HEK293 (cell line): ENCODE measurements at regions not wholly inside any gene's neighbourhood (a gene's known extent, or its start where the extent isn't known, plus 50 kb on each side); places are given as distances from the start of the nearest gene placed in this dataset.

ENCODE experiments used
- CTCF ChIA-PET: fragments of 350-600 bp; formaldehyde crosslinking; extraction: SDS; loops from one replicate; lab custom pipeline; 2021; ENCODE audit warnings: antibody characterized with exemption; lab: Yijun Ruan, JAX
- POLR2A ChIA-PET: fragments of 300-600 bp; formaldehyde crosslinking; extraction: SDS; loops from one replicate; lab custom pipeline; 2020; ENCODE audit warnings: antibody characterized with exemption, inconsistent platforms; lab: Yijun Ruan, JAX
- H3K27ac ChIP-seq: fragments of 200-500 bp; sonication (Bioruptor generic); 2 replicates; pipeline ENCODE4 v1.5.1; 2014; ENCODE audit warnings: low read depth, low read length, control low read depth, inconsistent platforms; ENCODE audit errors: extremely low read depth
- H3K36me3 ChIP-seq, 2 experiments: fragments of 200-500 bp in 1 of 2; sonication (Bioruptor generic) in 1 of 2; 1 replicate in 1 of 2; 2 replicates in 1 of 2; pipeline ENCODE4 v1.5.1; 2014 to 2017; ENCODE audit warnings: inconsistent platforms in 2 of 2, low read length in 2 of 2; ENCODE audit not compliant: control insufficient read depth in 2 of 2, insufficient read depth in 1 of 2
- H3K4me1 ChIP-seq: fragments of 200-500 bp; sonication (Bioruptor generic); 2 replicates; pipeline ENCODE4 v1.5.1; 2014; ENCODE audit warnings: mild to moderate bottlenecking, low read length, inconsistent platforms; ENCODE audit not compliant: control insufficient read depth, insufficient read depth
- H3K4me3 ChIP-seq: 2 replicates; pipeline ENCODE4 v1.5.1; 2011; ENCODE audit warnings: low read depth, mild to moderate bottlenecking, control low read depth, low read length, moderate library complexity
- H3K9me3 ChIP-seq: fragments of 200-500 bp; sonication (Bioruptor generic); 2 replicates; pipeline ENCODE4 v1.5.1; 2014; ENCODE audit warnings: low read depth, low read length, inconsistent platforms; ENCODE audit not compliant: control insufficient read depth, insufficient read depth
- EGR2 ChIP-seq: fragments of 450-650 bp; formaldehyde crosslinking; IDR thresholded peaks from 2 replicates; pipeline ENCODE4 v1.5.1; 2016; ENCODE audit warnings: low read depth, missing biosample characterization, missing genetic modification characterization
- GLI2 ChIP-seq: fragments of 450-650 bp; formaldehyde crosslinking; IDR thresholded peaks from 2 replicates; pipeline ENCODE4; 2017; ENCODE audit warnings: missing biosample characterization, missing genetic modification characterization, low read depth, borderline replicate concordance
- GLIS2 ChIP-seq: fragments of 450-650 bp; formaldehyde crosslinking; IDR thresholded peaks from 2 replicates; pipeline ENCODE4 v1.5.1; 2016; ENCODE audit warnings: missing biosample characterization, missing genetic modification characterization
- HOXD13 ChIP-seq: sonication (generic); formaldehyde crosslinking; IDR thresholded peaks from 2 replicates; pipeline ENCODE4 v1.8.0; 2022; ENCODE audit warnings: missing genetic modification reagents, borderline replicate concordance
- INSM2 ChIP-seq: fragments of 450-650 bp; formaldehyde crosslinking; IDR thresholded peaks from 2 replicates; pipeline ENCODE4 v1.5.1; 2016; ENCODE audit warnings: missing biosample characterization, missing genetic modification characterization
- MEIS1 ChIP-seq: sonication (generic); formaldehyde crosslinking; IDR thresholded peaks from 2 replicates; pipeline ENCODE4 v1.8.1; 2022; ENCODE audit warnings: missing genetic modification reagents, mild to moderate bottlenecking, borderline replicate concordance
- MZF1 ChIP-seq: fragments of 450-650 bp; formaldehyde crosslinking; IDR thresholded peaks from 2 replicates; pipeline ENCODE4 v1.5.1; 2017; ENCODE audit warnings: missing biosample characterization, missing genetic modification characterization, borderline replicate concordance
- OVOL3 ChIP-seq: fragments of 450-650 bp; formaldehyde crosslinking; IDR thresholded peaks from 2 replicates; pipeline ENCODE4 v1.5.1; 2016; ENCODE audit warnings: missing biosample characterization, missing genetic modification characterization
- PATZ1 ChIP-seq: fragments of 450-650 bp; formaldehyde crosslinking; IDR thresholded peaks from 2 replicates; pipeline ENCODE4 v1.5.1; 2016; ENCODE audit warnings: missing biosample characterization, missing genetic modification characterization
- PRDM10 ChIP-seq: fragments of 450-650 bp; formaldehyde crosslinking; IDR thresholded peaks from 2 replicates; pipeline ENCODE4 v1.5.1; 2016; ENCODE audit warnings: missing biosample characterization, missing genetic modification characterization
- SP2 ChIP-seq: fragments of 450-650 bp; formaldehyde crosslinking; IDR thresholded peaks from 2 replicates; pipeline ENCODE4 v1.5.1; 2016; ENCODE audit warnings: missing biosample characterization, missing genetic modification characterization
- TCF7L2 ChIP-seq: IDR thresholded peaks from 2 replicates; pipeline ENCODE4 v1.6.1; 2011; ENCODE audit warnings: low read depth, mild to moderate bottlenecking, inconsistent platforms, low read length, moderate library complexity, borderline replicate concordance
- ZNF16 ChIP-seq: fragments of 450-650 bp; formaldehyde crosslinking; IDR thresholded peaks from 2 replicates; pipeline ENCODE4 v1.5.1; 2016; ENCODE audit warnings: low read depth, missing biosample characterization, missing genetic modification characterization
- ZNF174 ChIP-seq: fragments of 450-650 bp; formaldehyde crosslinking; IDR thresholded peaks from 2 replicates; pipeline ENCODE4 v1.5.0; 2017; ENCODE audit warnings: missing biosample characterization, mild to moderate bottlenecking, missing genetic modification characterization
- ZNF202 ChIP-seq: fragments of 450-650 bp; formaldehyde crosslinking; IDR thresholded peaks from 2 replicates; pipeline ENCODE4 v1.5.1; 2016; ENCODE audit warnings: missing biosample characterization, missing genetic modification characterization, borderline replicate concordance
- ZNF211 ChIP-seq: fragments of 450-650 bp; formaldehyde crosslinking; IDR thresholded peaks from 2 replicates; pipeline ENCODE4 v1.5.1; 2016; ENCODE audit warnings: low read depth, missing biosample characterization, missing genetic modification characterization
- ZNF280D ChIP-seq: fragments of 450-650 bp; formaldehyde crosslinking; IDR thresholded peaks from 2 replicates; pipeline ENCODE4 v1.5.1; 2016; ENCODE audit warnings: missing biosample characterization, missing genetic modification characterization
- ZNF514 ChIP-seq: fragments of 450-650 bp; formaldehyde crosslinking; IDR thresholded peaks from 2 replicates; pipeline ENCODE4 v1.5.1; 2016; ENCODE audit warnings: missing biosample characterization, missing genetic modification characterization
- ZNF561 ChIP-seq: fragments of 450-650 bp; IDR thresholded peaks from 2 replicates; pipeline ENCODE4 v1.5.1; 2018; ENCODE audit warnings: missing biosample characterization, missing genetic modification characterization, borderline replicate concordance
- ZNF701 ChIP-seq: fragments of 450-650 bp; formaldehyde crosslinking; IDR thresholded peaks from 2 replicates; pipeline ENCODE4 v1.5.1; 2016; ENCODE audit warnings: missing biosample characterization, missing genetic modification characterization
- ZSCAN23 ChIP-seq: fragments of 450-650 bp; formaldehyde crosslinking; IDR thresholded peaks from 2 replicates; pipeline ENCODE4 v1.5.1; 2016; ENCODE audit warnings: missing biosample characterization, missing genetic modification characterization

GRCh38 chr3:55207744-55208143, 279.4 kb downstream of the WNT5A start:
- Histone ChIP-seq H3K4me1 (no peaks in the 10 kb centered on the region), H3K4me3 (no peak overlapping the region), H3K36me3 (no peaks in the 10 kb centered on the region), H3K9me3 (no peaks in the 10 kb centered on the region), H3K27ac (no peak overlapping the region)
- CTCF ChIA-PET, result no interaction called here
- TF ChIP-seq ZSCAN23 (tag by site-specific recombination) (no peak), ZNF174 (tag by site-specific recombination) (no peak), GLI2 (tag by site-specific recombination) (no peak), INSM2 (tag by site-specific recombination) (no peak), ZNF701 (no peak), SP2 (tag by site-specific recombination) (no peak), ZNF561 (tag by site-specific recombination) (no peak), TCF7L2 (no peak), ZNF202 (no peak), HOXD13 (no peak), PRDM10 (tag by site-specific recombination) (no peak), MEIS1 (no peak), EGR2 (tag by site-specific recombination) (no peak), MZF1 (tag by site-specific recombination) (no peak), ZNF16 (no peak)
- POLR2A ChIA-PET, result no interaction called here

- no peaks in the 10 kb centered on the region for H3K36me3 ChIP-seq
- H3K9me3 ChIP-seq, result no peaks in the 10 kb centered on the region
- POLR2A ChIA-PET, result no interaction called here
- TF ChIP-seq ZNF211 (tag by site-specific recombination) (no peak), ZNF280D (tag by site-specific recombination) (no peak), PATZ1 (tag by site-specific recombination) (no peak), OVOL3 (tag by site-specific recombination) (no peak), GLIS2 (tag by site-specific recombination) (no peak), MEIS1 (no peak), ZNF514 (tag by site-specific recombination) (no peak)
- no peaks in the 10 kb centered on the region for H3K4me1 ChIP-seq
- no peak overlapping the region for H3K27ac ChIP-seq
- no peak overlapping the region for H3K4me3 ChIP-seq
- CTCF ChIA-PET, result no interaction called here
Observed at GRCh38 chr3:55205990-55206389, 278.1 kb upstream of the LRTM1 start.
